Thyroid gland (tissue), 4 donors: ENCODE measurements at regions not wholly inside any gene's neighbourhood (a gene's known extent, or its start where the extent isn't known, plus 50 kb on each side); places are given as distances from the start of the nearest gene placed in this dataset.

Experiments
- CTCF ChIP-seq, 6 experiments: fragments of 200-600 bp in 3 of 6; fragments of 450-650 bp in 3 of 6; sonication (generic) in 3 of 6; IDR thresholded peaks; one replicate each; pipeline ENCODE4 v1.5.1; 2016 to 2019; ENCODE audit warnings: antibody characterized with exemption in 6 of 6, mild to moderate bottlenecking in 2 of 6, inconsistent platforms in 1 of 6, moderate library complexity in 1 of 6
- POLR2A ChIP-seq, 2 donors: fragments of 450-650 bp; IDR thresholded peaks; one replicate each; pipeline ENCODE4 v1.6.1; 2017; ENCODE audit warnings: antibody characterized with exemption in 2 of 2, mild to moderate bottlenecking in 2 of 2, moderate library complexity in 1 of 2

- TF ChIP-seq CTCF (IDR thresholded peaks at IDR 0.05) (no peak), POLR2A (IDR thresholded peaks at IDR 0.05) (no peak)
Measured at GRCh38 chr18:51754566-51754965, 557.1 kb upstream of the MEX3C start.
